ENCODE measurements at regions not wholly inside any gene's neighbourhood (a gene's known extent, or its start where the extent isn't known, plus 50 kb on each side); places are given as distances from the start of the nearest gene placed in this dataset.

- DNase-seq = no peak
Measured at GRCh38 chr1:90650401-90650800, 66.7 kb downstream of the BARHL2 start.

- no peak for DNase-seq
Measured at GRCh38 chr1:90640325-90640724, 76.8 kb downstream of the BARHL2 start.

GRCh38 chr1:90622666-90623065 lies 94.4 kb downstream of the BARHL2 start:
- no peak for DNase-seq

GRCh38 chr1:90621986-90622385 lies 95.1 kb downstream of the BARHL2 start:
- DNase-seq = no peak

- DNase-seq = peak; percentile 7
Measured at GRCh38 chr1:90616395-90616794, 100.7 kb downstream of the BARHL2 start.

GRCh38 chr1:90614872-90615271 lies 102.2 kb downstream of the BARHL2 start:
- DNase-seq = no peak

GRCh38 chr1:90613371-90613770 lies 103.7 kb downstream of the BARHL2 start:
- DNase-seq = no peak

GRCh38 chr1:90612033-90612432 lies 105.1 kb downstream of the BARHL2 start:
- no peak for DNase-seq

GRCh38 chr1:90607736-90608135 lies 109.4 kb downstream of the BARHL2 start:
- DNase-seq = no peak

- DNase-seq = no peak
Measured at GRCh38 chr1:90605070-90605469, 112.0 kb downstream of the BARHL2 start.

GRCh38 chr1:90593312-90593711 lies 123.8 kb downstream of the BARHL2 start:
- DNase-seq = no peak

- DNase-seq = no peak
Measured at GRCh38 chr1:90591970-90592356, 125.1 kb downstream of the BARHL2 start.

GRCh38 chr1:90591355-90591969 lies 125.6 kb downstream of the BARHL2 start:
- DNase-seq = no peak

GRCh38 chr1:90580176-90580575 lies 136.9 kb downstream of the BARHL2 start:
- no peak for DNase-seq

- DNase-seq = no peak
Measured at GRCh38 chr1:90579212-90579802, 137.8 kb downstream of the BARHL2 start.

GRCh38 chr1:90574692-90575370 lies 142.3 kb downstream of the BARHL2 start:
- no peak for DNase-seq

GRCh38 chr1:90573736-90574135 lies 143.4 kb downstream of the BARHL2 start:
- no peak for DNase-seq

GRCh38 chr1:90572446-90572845 lies 144.7 kb downstream of the BARHL2 start:
- DNase-seq = no peak

GRCh38 chr1:90568436-90568835 lies 148.7 kb downstream of the BARHL2 start:
- DNase-seq = no peak

- no peak for DNase-seq
Measured at GRCh38 chr1:90564164-90564563, 152.9 kb downstream of the BARHL2 start.

- no peak for DNase-seq
Measured at GRCh38 chr1:90562892-90563291, 154.2 kb downstream of the BARHL2 start.

- DNase-seq = no peak
Measured at GRCh38 chr1:90561911-90562310, 155.2 kb downstream of the BARHL2 start.

- no peak for DNase-seq
Measured at GRCh38 chr1:90561103-90561783, 155.9 kb downstream of the BARHL2 start.

Measured in activated CD4-positive, alpha-beta T cell treated with anti-CD3 and anti-CD28 coated beads for 48 hours (primary cell).